Muscle layer of colon (tissue), 2 donors: ENCODE measurements at regions not wholly inside any gene's neighbourhood (a gene's known extent, or its start where the extent isn't known, plus 50 kb on each side); places are given as distances from the start of the nearest gene placed in this dataset.

Experiments
- H3K27ac ChIP-seq: one replicate; pipeline ENCODE4 v1.7.0; 2013; ENCODE audit warnings: low read depth, mild to moderate bottlenecking, low read length, moderate library complexity
- H3K27me3 ChIP-seq, 2 donors: one replicate each; pipeline ENCODE4 v1.7.0; 2013; ENCODE audit warnings: low read length in 2 of 2, mild to moderate bottlenecking in 2 of 2; ENCODE audit not compliant: insufficient read depth in 2 of 2, control insufficient read depth in 1 of 2
- H3K36me3 ChIP-seq: one replicate; pipeline ENCODE4 v1.7.0; 2013; ENCODE audit warnings: mild to moderate bottlenecking, low read length; ENCODE audit not compliant: insufficient read depth
- H3K4me1 ChIP-seq: one replicate; pipeline ENCODE4 v1.7.0; 2013; ENCODE audit warnings: mild to moderate bottlenecking, low read length; ENCODE audit not compliant: insufficient read depth
- H3K4me3 ChIP-seq, 2 donors: one replicate each; pipeline ENCODE4 v1.7.0; 2013; ENCODE audit warnings: low read length in 2 of 2, low read depth in 1 of 2, mild to moderate bottlenecking in 1 of 2, moderate library complexity in 1 of 2
- H3K9ac ChIP-seq: one replicate; pipeline ENCODE4 v1.7.0; 2013; ENCODE audit warnings: low read length
- H3K9me3 ChIP-seq: one replicate; pipeline ENCODE4 v1.7.0; 2013; ENCODE audit warnings: mild to moderate bottlenecking, low read length
- donor health status: abdominal sarcoma.
- donor health status: Adenocarcinoma of cecum.

DNA sequence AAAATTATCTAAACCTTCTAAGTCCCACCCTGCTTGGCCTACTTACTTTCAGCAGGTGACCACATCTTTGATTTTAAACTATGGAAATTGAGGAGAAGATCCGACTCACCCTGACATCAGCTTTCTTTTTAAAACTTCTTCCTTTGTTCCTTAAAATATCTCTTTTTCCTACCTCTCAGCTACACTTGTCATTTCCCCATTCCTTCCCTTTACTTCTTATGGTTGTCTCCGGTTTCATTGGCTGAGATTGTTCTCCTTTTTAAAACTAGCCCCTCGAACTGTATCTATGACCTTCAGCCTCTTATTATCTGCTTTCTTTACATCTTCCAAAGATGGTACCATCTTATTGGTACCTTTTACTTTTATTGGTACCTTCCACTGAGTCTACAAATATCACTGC is 87.8 kb upstream of the NRIP1 start:
- no peak overlapping the region for H3K27ac ChIP-seq

DNA sequence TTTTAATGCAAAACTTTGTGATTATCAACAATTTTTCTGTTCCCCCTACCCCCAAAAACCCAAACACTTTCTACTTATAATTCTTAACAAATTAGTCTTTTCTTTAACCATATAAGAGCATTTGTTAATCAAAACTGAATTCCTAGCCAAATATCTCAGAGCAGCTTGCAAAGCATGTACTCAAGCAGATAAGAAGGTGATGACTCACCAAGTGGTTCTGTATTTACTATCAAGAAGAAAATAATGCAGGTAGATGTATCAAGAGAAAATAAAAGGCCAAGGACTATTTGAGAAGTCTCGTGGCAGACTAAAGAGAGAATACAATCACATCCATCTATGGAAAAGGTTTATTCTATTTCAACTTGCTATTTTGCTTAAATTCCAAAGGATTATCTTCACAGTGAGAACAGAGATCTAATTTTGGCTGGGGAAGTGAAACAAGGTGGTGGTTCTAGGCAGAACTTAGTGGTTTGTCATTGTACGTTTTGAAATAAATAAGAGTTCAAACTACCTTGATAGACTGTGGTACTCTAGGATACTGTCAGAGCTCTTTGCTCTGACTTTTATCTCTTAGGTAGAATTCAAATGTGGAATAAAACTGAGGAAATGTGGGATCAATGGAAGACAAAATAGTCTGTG is 94.7 kb upstream of the NRIP1 start:
- no peaks in the 10 kb centered on the region for H3K9me3 ChIP-seq
- H3K9ac ChIP-seq = no peak overlapping the region
- no peaks in the 10 kb centered on the region for H3K4me1 ChIP-seq
- no peak overlapping the region for H3K27ac ChIP-seq
- H3K36me3 ChIP-seq = no peaks in the 10 kb centered on the region
- no peak overlapping the region for H3K4me3 ChIP-seq
- H3K27me3 ChIP-seq = no peaks in the 10 kb centered on the region

More for the DNA sequence above, 87.8 kb upstream of the NRIP1 start:
- Histone ChIP-seq H3K4me3 (no peak overlapping the region), H3K36me3 (no peaks in the 10 kb centered on the region), H3K4me1 (no peaks in the 10 kb centered on the region), H3K27me3 (no peaks in the 10 kb centered on the region), H3K9ac (no peak overlapping the region), H3K9me3 (no peaks in the 10 kb centered on the region)

DNA sequence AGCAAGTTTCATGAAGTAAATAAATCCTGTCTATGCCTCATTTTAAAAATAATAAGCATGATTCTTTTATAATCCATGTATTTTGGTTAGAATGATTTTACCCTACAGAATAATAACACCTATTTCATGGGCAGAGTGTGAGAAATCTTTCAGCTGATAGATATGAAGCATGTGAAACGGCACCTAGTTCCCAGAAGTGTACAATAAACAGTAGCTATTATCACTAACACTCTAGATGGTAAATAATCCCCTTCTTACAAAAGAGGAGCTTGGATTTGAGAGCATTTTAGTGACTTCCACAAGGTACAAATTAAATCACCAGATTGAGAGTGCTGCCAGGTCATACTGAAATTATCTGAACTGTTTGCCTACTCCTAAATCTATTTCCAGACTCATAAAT is 95.3 kb upstream of the NRIP1 start:
- no peak overlapping the region for H3K9ac ChIP-seq
- no peaks in the 10 kb centered on the region for H3K4me1 ChIP-seq
- no peaks in the 10 kb centered on the region for H3K27me3 ChIP-seq
- H3K27ac ChIP-seq = no peak overlapping the region
- no peaks in the 10 kb centered on the region for H3K36me3 ChIP-seq
- H3K9me3 ChIP-seq = no peaks in the 10 kb centered on the region
- H3K4me3 ChIP-seq = no peak overlapping the region

DNA sequence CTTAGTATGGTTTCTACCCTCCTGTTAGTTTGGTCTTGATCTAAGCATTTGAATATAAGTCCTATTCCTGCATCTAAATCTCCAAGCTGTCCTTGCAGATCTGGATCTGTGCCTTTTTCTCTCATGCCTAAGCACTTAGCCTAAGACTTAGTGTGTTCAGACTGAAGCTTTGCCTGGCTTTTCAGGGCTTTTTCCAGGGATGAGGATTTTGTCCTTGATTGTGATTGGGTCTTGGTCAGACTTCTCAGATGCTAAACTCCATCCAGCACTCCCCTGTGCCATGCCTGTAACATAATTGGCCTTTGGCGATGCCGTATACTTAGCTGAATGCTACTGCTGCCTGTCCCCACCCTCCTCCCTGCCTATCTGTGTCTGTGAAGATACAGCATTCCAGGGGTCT is 98.1 kb upstream of the NRIP1 start:
- Histone ChIP-seq H3K9ac (no peak overlapping the region), H3K27me3 (no peaks in the 10 kb centered on the region), H3K27ac (no peak overlapping the region), H3K4me1 (no peaks in the 10 kb centered on the region), H3K36me3 (no peaks in the 10 kb centered on the region), H3K9me3 (no peaks in the 10 kb centered on the region), H3K4me3 (no peak overlapping the region)

DNA sequence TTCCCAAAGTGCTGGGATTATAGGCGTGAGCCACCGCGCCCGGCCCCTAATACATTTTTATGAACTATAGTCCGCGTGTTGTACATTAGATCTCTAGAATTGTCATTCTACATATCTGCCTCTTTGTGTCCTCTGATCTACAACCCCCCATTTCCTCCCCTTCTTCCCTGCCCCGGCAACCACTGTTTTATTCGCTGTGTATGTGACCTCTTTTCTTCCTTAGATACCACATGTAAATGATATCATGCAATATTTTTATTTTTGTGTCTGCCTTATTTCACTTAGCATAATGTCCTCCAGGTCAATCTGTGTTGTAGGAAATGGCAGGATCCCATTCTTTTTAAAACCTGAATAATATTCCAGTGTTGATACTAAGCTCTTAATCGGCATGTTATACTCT is 99.5 kb upstream of the NRIP1 start:
- no peak overlapping the region for H3K4me3 ChIP-seq
- H3K9me3 ChIP-seq = no peaks in the 10 kb centered on the region
- no peak overlapping the region for H3K27ac ChIP-seq
- H3K4me1 ChIP-seq = no peaks in the 10 kb centered on the region
- no peaks in the 10 kb centered on the region for H3K27me3 ChIP-seq
- no peaks in the 10 kb centered on the region for H3K36me3 ChIP-seq
- no peak overlapping the region for H3K9ac ChIP-seq

DNA sequence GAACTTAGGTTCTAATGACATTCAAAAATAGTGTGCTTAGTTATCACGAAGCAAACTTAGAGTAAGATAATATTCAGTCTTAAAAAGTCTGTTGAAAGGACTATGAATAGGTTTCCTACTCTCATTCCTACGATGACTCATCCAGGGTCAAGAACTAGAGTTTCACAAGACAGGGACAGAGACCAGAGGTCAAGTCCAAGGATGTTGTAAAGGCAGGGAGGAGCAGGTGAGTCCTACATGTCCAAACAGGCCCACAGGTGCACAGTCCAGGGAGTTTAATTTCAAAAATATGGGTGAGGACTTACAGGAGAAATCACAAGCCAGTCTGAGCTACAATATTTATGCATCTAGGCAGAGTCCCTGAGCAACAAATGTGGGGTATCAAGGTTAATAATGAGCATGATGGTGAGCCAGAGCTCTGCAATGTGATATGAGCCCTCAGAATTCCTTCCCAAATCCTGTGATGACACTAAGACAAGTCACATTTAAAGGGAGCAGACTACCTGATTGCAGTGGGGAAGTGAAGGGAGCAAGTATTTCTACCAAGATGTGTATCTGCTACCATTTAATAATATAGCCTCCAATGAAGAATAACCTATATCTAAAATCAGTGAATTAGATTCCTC is 100.0 kb upstream of the NRIP1 start:
- H3K4me1 ChIP-seq = no peaks in the 10 kb centered on the region
- H3K27ac ChIP-seq = no peak overlapping the region
- no peaks in the 10 kb centered on the region for H3K9me3 ChIP-seq
- no peak overlapping the region for H3K4me3 ChIP-seq
- H3K9ac ChIP-seq = no peak overlapping the region
- no peaks in the 10 kb centered on the region for H3K36me3 ChIP-seq
- no peaks in the 10 kb centered on the region for H3K27me3 ChIP-seq

DNA sequence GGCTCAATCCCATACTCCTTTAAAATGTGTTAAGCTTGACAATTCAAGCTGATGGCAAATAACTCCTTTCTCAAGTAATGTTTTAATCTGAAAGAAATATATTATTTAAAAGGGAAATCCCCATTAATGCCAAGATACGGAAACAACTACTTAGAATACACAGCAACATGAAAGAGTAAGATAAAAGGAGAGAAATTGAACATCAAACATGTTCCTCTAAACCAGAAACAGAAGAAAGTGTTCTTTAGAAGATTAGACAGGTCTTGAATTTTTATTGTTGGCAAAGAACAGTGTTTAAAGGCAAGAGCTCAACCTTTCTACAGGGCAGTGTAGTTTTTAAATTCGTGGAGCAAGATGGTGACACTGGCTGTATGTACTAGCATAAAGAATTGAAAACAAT is 105.8 kb upstream of the NRIP1 start:
- H3K9me3 ChIP-seq = no peaks in the 10 kb centered on the region
- H3K4me1 ChIP-seq = no peaks in the 10 kb centered on the region
- no peak overlapping the region for H3K9ac ChIP-seq
- no peak overlapping the region for H3K4me3 ChIP-seq
- H3K27me3 ChIP-seq = no peaks in the 10 kb centered on the region
- H3K27ac ChIP-seq = no peak overlapping the region
- H3K36me3 ChIP-seq = no peaks in the 10 kb centered on the region

DNA sequence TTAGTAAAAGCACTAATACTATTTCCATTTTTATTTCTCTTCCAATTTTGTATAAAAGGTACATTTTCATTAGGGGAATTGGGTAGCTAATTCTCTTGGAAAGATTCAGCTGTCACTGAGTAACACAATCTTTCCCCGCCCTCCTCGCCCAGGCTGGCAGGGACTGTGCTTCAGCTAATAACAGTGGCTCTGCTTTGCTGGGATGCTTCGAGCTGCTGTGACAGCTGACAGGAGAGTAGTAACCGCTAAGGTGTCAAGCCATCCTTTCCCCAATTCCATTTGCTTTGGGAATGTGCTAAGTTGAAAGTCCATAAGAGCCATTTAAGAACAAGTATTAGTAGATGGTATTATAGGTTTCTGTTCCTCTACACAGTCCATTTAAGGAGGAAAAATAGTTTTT is 106.7 kb upstream of the NRIP1 start:
- Histone ChIP-seq H3K9me3 (no peaks in the 10 kb centered on the region), H3K9ac (no peak overlapping the region), H3K4me1 (no peaks in the 10 kb centered on the region), H3K27ac (no peak overlapping the region), H3K4me3 (no peak overlapping the region), H3K27me3 (no peaks in the 10 kb centered on the region), H3K36me3 (no peaks in the 10 kb centered on the region)

DNA sequence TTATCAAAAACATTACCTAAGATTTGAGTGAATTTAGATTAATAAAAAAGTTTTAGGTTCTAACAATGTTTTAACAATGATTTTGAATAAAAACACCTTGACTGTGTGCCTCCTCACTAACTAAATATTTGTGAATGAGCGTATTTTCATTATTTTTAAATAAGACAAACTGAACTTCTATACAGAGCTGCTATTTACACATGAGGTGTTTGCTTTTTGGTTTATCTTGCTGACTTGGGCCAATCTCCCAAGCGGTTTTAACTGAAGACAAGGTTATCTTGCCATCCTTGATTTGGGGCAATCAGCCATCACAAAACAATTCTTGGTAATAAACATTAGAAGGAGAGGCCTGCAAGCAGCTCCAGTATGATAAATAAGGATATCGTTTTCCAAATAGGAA is 108.2 kb upstream of the NRIP1 start:
- Histone ChIP-seq H3K9ac (no peak overlapping the region), H3K27ac (no peak overlapping the region), H3K27me3 (no peaks in the 10 kb centered on the region), H3K9me3 (no peaks in the 10 kb centered on the region), H3K4me1 (no peaks in the 10 kb centered on the region), H3K4me3 (no peak overlapping the region), H3K36me3 (no peaks in the 10 kb centered on the region)

DNA sequence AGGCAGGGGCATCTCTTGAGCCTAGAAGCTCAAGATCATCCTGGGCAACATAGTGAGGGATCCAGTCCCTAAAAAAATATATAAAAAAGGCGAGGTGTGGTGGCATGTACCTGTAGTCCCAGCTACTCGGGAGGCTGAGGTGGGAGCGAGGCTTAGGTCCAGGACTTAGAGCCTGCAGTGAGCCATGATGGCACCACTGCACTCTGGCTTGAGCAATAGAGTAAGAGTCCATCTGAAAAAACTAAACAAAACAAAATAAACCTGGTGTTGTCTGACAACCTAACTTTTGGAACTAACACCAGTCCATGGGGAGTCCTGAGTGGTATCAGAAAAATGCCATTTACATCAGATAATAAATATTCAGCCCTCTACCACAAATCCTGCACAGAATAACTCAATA is 110.1 kb upstream of the NRIP1 start:
- no peaks in the 10 kb centered on the region for H3K36me3 ChIP-seq
- no peak overlapping the region for H3K4me3 ChIP-seq

DNA sequence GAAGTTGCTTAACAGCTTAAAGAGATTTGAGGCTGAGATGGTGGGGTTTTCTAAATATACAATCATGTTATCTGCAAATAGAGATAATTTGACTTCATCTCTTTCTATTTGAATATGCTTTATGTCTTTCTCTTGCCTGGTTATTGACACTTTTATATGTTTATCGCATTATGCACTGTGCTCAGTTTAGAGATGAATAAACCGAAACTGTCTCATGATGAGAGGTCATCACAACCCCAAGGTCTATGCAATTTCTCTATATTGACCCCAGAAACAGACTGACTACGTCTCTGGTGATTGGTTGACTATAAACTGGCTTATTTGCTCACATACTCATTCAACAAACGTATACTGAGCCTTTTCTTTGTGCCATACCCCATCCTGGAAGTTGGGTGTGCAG is 117.9 kb upstream of the NRIP1 start:
- Histone ChIP-seq H3K4me1 (no peaks in the 10 kb centered on the region), H3K9ac (no peak overlapping the region), H3K4me3 (no peak overlapping the region), H3K9me3 (no peaks in the 10 kb centered on the region), H3K36me3 (no peaks in the 10 kb centered on the region), H3K27ac (no peak overlapping the region), H3K27me3 (no peaks in the 10 kb centered on the region)

More for the DNA sequence above, 110.1 kb upstream of the NRIP1 start:
- H3K9me3 ChIP-seq = no peaks in the 10 kb centered on the region
- no peak overlapping the region for H3K9ac ChIP-seq
- H3K4me1 ChIP-seq = no peaks in the 10 kb centered on the region
- no peak overlapping the region for H3K27ac ChIP-seq
- H3K27me3 ChIP-seq = no peaks in the 10 kb centered on the region

DNA sequence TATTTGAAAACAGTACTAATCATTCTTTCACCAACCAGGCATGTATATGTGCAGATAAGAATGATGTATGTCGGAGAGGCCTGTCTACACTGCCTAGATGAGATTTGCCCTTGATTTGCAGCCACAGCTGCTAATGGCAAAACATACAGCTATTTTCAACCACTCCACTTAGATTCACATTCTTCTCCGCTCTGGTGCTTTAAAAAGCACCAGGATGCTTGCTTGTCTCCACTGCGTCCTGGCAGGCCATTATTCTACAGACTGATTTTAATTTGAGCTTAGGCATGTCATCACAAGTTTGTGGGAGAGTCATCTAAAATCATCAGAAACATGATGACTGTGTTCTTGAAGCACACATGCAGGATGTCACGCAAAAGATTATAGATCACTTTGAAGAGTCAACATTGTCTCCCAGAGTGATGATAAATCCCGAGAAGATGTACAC is 119.0 kb upstream of the NRIP1 start:
- Histone ChIP-seq H3K9ac (no peak overlapping the region), H3K4me3 (no peak overlapping the region), H3K27ac (no peak overlapping the region), H3K9me3 (no peaks in the 10 kb centered on the region), H3K27me3 (no peaks in the 10 kb centered on the region), H3K36me3 (no peaks in the 10 kb centered on the region), H3K4me1 (no peaks in the 10 kb centered on the region)
